Hematopoietic multipotent progenitor cell treated with erythropoietin and hydrocortisone succinate and interleukin-3 and kit ligand, for 8 days (in vitro differentiated cells): ENCODE measurements at regions not wholly inside any gene's neighbourhood (a gene's known extent, or its start where the extent isn't known, plus 50 kb on each side); places are given as distances from the start of the nearest gene placed in this dataset.
"Not testable (repeated sequence)": the region's sequence is repeated elsewhere in the genome, so short reads cannot be mapped to it uniquely, and the experiment has no call there.

Experiments used
- DNase-seq: peaks from one replicate; pipeline ENCODE4 v3.0.0-alpha.2; 2015

GRCh38 chr13:109934520-109934919 is 148.1 kb upstream of the IRS2 start:
- DNase-seq = not testable (repeated sequence)

- no peak for DNase-seq
These were observed 147.1 kb upstream of the IRS2 start for GRCh38 chr13:109933476-109933875.

- no peak for DNase-seq
These were observed 138.0 kb upstream of the IRS2 start for GRCh38 chr13:109924376-109924775.

GRCh38 chr13:109922518-109922917 is 136.1 kb upstream of the IRS2 start:
- no peak for DNase-seq

- DNase-seq = no peak
These were observed 133.5 kb upstream of the IRS2 start for GRCh38 chr13:109919715-109920375.

GRCh38 chr13:109918179-109918711 is 131.9 kb upstream of the IRS2 start:
- DNase-seq = no peak

- DNase-seq = no peak
These were observed 131.0 kb upstream of the IRS2 start for GRCh38 chr13:109917422-109917821.

GRCh38 chr13:109913936-109914510 is 127.6 kb upstream of the IRS2 start:
- no peak for DNase-seq

- no peak for DNase-seq
These were observed 126.8 kb upstream of the IRS2 start for GRCh38 chr13:109913186-109913585.

GRCh38 chr13:109910194-109910593 is 123.8 kb upstream of the IRS2 start:
- DNase-seq = no peak

GRCh38 chr13:109906976-109907375 is 120.6 kb upstream of the IRS2 start:
- DNase-seq = no peak

- peak; percentile 30 for DNase-seq
These were observed 117.8 kb upstream of the IRS2 start for GRCh38 chr13:109904218-109904617.

GRCh38 chr13:109900741-109901140 is 114.4 kb upstream of the IRS2 start:
- no peak for DNase-seq

- no peak for DNase-seq
These were observed 113.9 kb upstream of the IRS2 start for GRCh38 chr13:109900320-109900719.

- no peak for DNase-seq
These were observed 113.4 kb upstream of the IRS2 start for GRCh38 chr13:109899748-109900147.

GRCh38 chr13:109899316-109899715 is 112.9 kb upstream of the IRS2 start:
- no peak for DNase-seq

GRCh38 chr13:109897988-109898624 is 111.7 kb upstream of the IRS2 start:
- no peak for DNase-seq

GRCh38 chr13:109892101-109892500 is 105.7 kb upstream of the IRS2 start:
- DNase-seq = no peak

GRCh38 chr13:109885235-109885634 is 98.9 kb upstream of the IRS2 start:
- no peak for DNase-seq

- no peak for DNase-seq
These were observed 98.1 kb upstream of the IRS2 start for GRCh38 chr13:109884462-109884861.

GRCh38 chr13:109883181-109884180 is 97.1 kb upstream of the IRS2 start:
- no peak for DNase-seq

GRCh38 chr13:109881961-109882558 is 95.7 kb upstream of the IRS2 start:
- no peak for DNase-seq

GRCh38 chr13:109881347-109881725 is 95.0 kb upstream of the IRS2 start:
- no peak for DNase-seq
